Nephron (organoid): ENCODE measurements at regions not wholly inside any gene's neighbourhood (a gene's known extent, or its start where the extent isn't known, plus 50 kb on each side); places are given as distances from the start of the nearest gene placed in this dataset.
A peak's percentile ranks its signal among the peaks of the same experiment; 100 is the strongest.

Experiments used
- H3K27ac Mint-ChIP-seq, 3 experiments: 2 replicates each; pipeline ENCODE4 v1.8.0; 2020; ENCODE audit warnings: mixed read lengths in 3 of 3, mild to moderate bottlenecking in 2 of 3, moderate library complexity in 1 of 3
- H3K27me3 Mint-ChIP-seq: 2 replicates; pipeline ENCODE4 v1.8.0; 2021; ENCODE audit warnings: low read depth, mild to moderate bottlenecking, moderate library complexity, mixed read lengths
- H3K36me3 Mint-ChIP-seq: 2 replicates; pipeline ENCODE4 v1.8.0; 2020; ENCODE audit warnings: low read depth, mixed read lengths
- H3K4me1 Mint-ChIP-seq: 2 replicates; pipeline ENCODE4 v1.8.0; 2020; ENCODE audit warnings: mixed read lengths
- H3K4me3 Mint-ChIP-seq, 3 experiments: 2 replicates each; pipeline ENCODE4 v1.8.0; 2020; ENCODE audit warnings: mild to moderate bottlenecking in 3 of 3, mixed read lengths in 3 of 3, moderate library complexity in 2 of 3
- H3K9me3 Mint-ChIP-seq: 2 replicates; pipeline ENCODE4 v1.8.0; 2020; ENCODE audit warnings: mixed read lengths
- CTCF ChIP-seq, 3 experiments: fragments of 200-600 bp; sonication (generic); IDR thresholded peaks; one replicate each; pipeline ENCODE4 v1.5.0; 2021; ENCODE audit warnings: antibody characterized with exemption in 3 of 3; ENCODE audit not compliant: unreplicated experiment in 3 of 3

GRCh38 chr14:24695265-24696241 lies 61.6 kb upstream of the GZMB start:
- no peaks in the 10 kb centered on the region for H3K4me1 Mint-ChIP-seq
- H3K4me3 Mint-ChIP-seq: no peak overlapping the region

GRCh38 chr14:24694680-24695079 lies 60.7 kb upstream of the GZMB start:
- peaks cover 3% of the 10 kb centered on the region for H3K27me3 Mint-ChIP-seq

More at GRCh38 chr14:24695265-24696241, 61.6 kb upstream of the GZMB start:
- Mint-ChIP-seq H3K27me3 (peaks cover 3% of the 10 kb centered on the region), H3K9me3 (no peaks in the 10 kb centered on the region), H3K27ac (no peak overlapping the region), H3K36me3 (no peaks in the 10 kb centered on the region)
- no peak for TF ChIP-seq CTCF (IDR thresholded peaks at IDR 0.05; ENCODE audit: unreplicated experiment in 3 of 3)

GRCh38 chr14:24693983-24694382 lies 60.0 kb upstream of the GZMB start:
- H3K27ac Mint-ChIP-seq: peak overlapping the region; percentile 10 to 74 (median 64)
- no peaks in the 10 kb centered on the region for H3K9me3 Mint-ChIP-seq

More at GRCh38 chr14:24694680-24695079, 60.7 kb upstream of the GZMB start:
- TF ChIP-seq CTCF (IDR thresholded peaks at IDR 0.05; ENCODE audit: unreplicated experiment in 3 of 3): no peak
- H3K4me3 Mint-ChIP-seq: no peak overlapping the region
- peak overlapping the region in 1 of 3 experiments; percentile 74 for H3K27ac Mint-ChIP-seq
- H3K36me3 Mint-ChIP-seq: no peaks in the 10 kb centered on the region
- no peaks in the 10 kb centered on the region for H3K4me1 Mint-ChIP-seq
- no peaks in the 10 kb centered on the region for H3K9me3 Mint-ChIP-seq

GRCh38 chr14:24693353-24693737 lies 59.4 kb upstream of the GZMB start:
- no peaks in the 10 kb centered on the region for H3K36me3 Mint-ChIP-seq
- peak overlapping the region in 2 of 3 experiments; percentile 64 to 74 for H3K27ac Mint-ChIP-seq
- H3K4me3 Mint-ChIP-seq: peak overlapping the region in 1 of 3 experiments; percentile 13
- H3K4me1 Mint-ChIP-seq: no peaks in the 10 kb centered on the region
- TF ChIP-seq CTCF (IDR thresholded peaks at IDR 0.05; ENCODE audit: unreplicated experiment in 3 of 3): no peak
- no peaks in the 10 kb centered on the region for H3K9me3 Mint-ChIP-seq
- H3K27me3 Mint-ChIP-seq: peaks cover 3% of the 10 kb centered on the region

More at GRCh38 chr14:24693983-24694382, 60.0 kb upstream of the GZMB start:
- H3K36me3 Mint-ChIP-seq: no peaks in the 10 kb centered on the region
- peaks cover 3% of the 10 kb centered on the region for H3K27me3 Mint-ChIP-seq
- H3K4me3 Mint-ChIP-seq: no peak overlapping the region
- H3K4me1 Mint-ChIP-seq: no peaks in the 10 kb centered on the region
- no peak for TF ChIP-seq CTCF (IDR thresholded peaks at IDR 0.05; ENCODE audit: unreplicated experiment in 3 of 3)

GRCh38 chr14:24692382-24693352 lies 58.7 kb upstream of the GZMB start:
- H3K27me3 Mint-ChIP-seq: peaks cover 7% of the 10 kb centered on the region
- no peaks in the 10 kb centered on the region for H3K4me1 Mint-ChIP-seq
- no peaks in the 10 kb centered on the region for H3K36me3 Mint-ChIP-seq
- no peak for TF ChIP-seq CTCF (IDR thresholded peaks at IDR 0.05; ENCODE audit: unreplicated experiment in 3 of 3)
- no peaks in the 10 kb centered on the region for H3K9me3 Mint-ChIP-seq
- no peak overlapping the region for H3K4me3 Mint-ChIP-seq
- peak overlapping the region in 1 of 3 experiments; percentile 74 for H3K27ac Mint-ChIP-seq
